GM12878 (cell line): ENCODE measurements at regions not wholly inside any gene's neighbourhood (a gene's known extent, or its start where the extent isn't known, plus 50 kb on each side); places are given as distances from the start of the nearest gene placed in this dataset.

Experiments
- ATAC-seq: fragments of 200-7000 bp; cut with Tn5 transposase; 3 replicates; pipeline ENCODE4 v1.9.1; 2020; ENCODE audit warnings: mild to moderate bottlenecking, moderate library complexity
- BruUV-seq: library from RNA; stranded (reverse); fragments of 400-500 nt; replicated peaks from 2 replicates; lab custom pipeline; 2021; lab: Mats Ljungman, UMichigan
- CTCF ChIA-PET: fragments of 300-600 bp; sonication (Branson Sonifier 250); formaldehyde crosslinking; extraction: SDS; loops from one replicate; lab custom pipeline; 2021; ENCODE audit warnings: inconsistent platforms; lab: Yijun Ruan, JAX
- POLR2A ChIA-PET: fragments of 350-600 bp; formaldehyde crosslinking; extraction: SDS; loops from one replicate; lab custom pipeline; 2021; ENCODE audit warnings: inconsistent platforms; lab: Charles Lee
- RAD21 ChIA-PET: fragments of 300-600 bp; sonication (Branson Sonifier 250); formaldehyde crosslinking; loops from one replicate; lab custom pipeline; 2023; ENCODE audit warnings: antibody characterized with exemption; ENCODE audit not compliant: unreplicated experiment; lab: Charles Lee
- SMC1A ChIA-PET: fragments of 300-600 bp; sonication (Branson Sonifier 250); formaldehyde crosslinking; loops from one replicate; lab custom pipeline; 2023; ENCODE audit not compliant: unreplicated experiment, uncharacterized antibody; lab: Charles Lee
- DNase-seq: peaks from one replicate; pipeline ENCODE4 v3.0.0-alpha.2; 2011; ENCODE audit warnings: low read depth, low spot score
- FAIRE-seq: peaks from 3 replicates; lab custom pipeline; 2011; peaks lifted over from hg19 to GRCh38; lab: Jason Lieb, UNC
- H2AFZ ChIP-seq: 2 replicates; pipeline ENCODE4 v1.6.0; 2011; ENCODE audit warnings: low read depth, low read length, control low read depth; ENCODE audit not compliant: control insufficient read depth
- H3K27ac ChIP-seq: 2 replicates; pipeline ENCODE4 v1.5.1; 2011; ENCODE audit warnings: control low read depth; ENCODE audit not compliant: control insufficient read depth, insufficient read depth
- H3K27me3 ChIP-seq, 2 experiments: replicated peaks in 1 of 2; 2 replicates each; pipeline versions ENCODE4 v1.6.0 to v1.6.1; 2011; ENCODE audit warnings: low read length in 1 of 2; ENCODE audit not compliant: control insufficient read depth in 2 of 2, insufficient read depth in 2 of 2
- H3K36me3 ChIP-seq, 2 experiments: 2 replicates each; pipeline ENCODE4 v1.5.1; 2011; ENCODE audit warnings: low read length in 1 of 2; ENCODE audit not compliant: control insufficient read depth in 2 of 2, insufficient read depth in 2 of 2
- H3K4me1 ChIP-seq: 2 replicates; pipeline ENCODE4 v1.6.1; 2011; ENCODE audit warnings: mild to moderate bottlenecking, low read length, moderate library complexity, mixed read lengths; ENCODE audit not compliant: control insufficient read depth, insufficient read depth
- H3K4me2 ChIP-seq: 2 replicates; pipeline ENCODE4 v1.6.0; 2011; ENCODE audit warnings: control low read depth; ENCODE audit not compliant: control insufficient read depth, insufficient read depth
- H3K4me3 ChIP-seq: fragments of 200-600 bp; sonication (generic); 2 replicates; pipeline ENCODE4 v1.5.1; 2016
- H3K79me2 ChIP-seq: 2 replicates; pipeline ENCODE4 v1.6.0; 2011; ENCODE audit warnings: low read length; ENCODE audit not compliant: control insufficient read depth, insufficient read depth
- H3K9ac ChIP-seq: 2 replicates; pipeline ENCODE4 v1.8.0; 2011; ENCODE audit warnings: low read length, control low read depth, mixed read lengths; ENCODE audit not compliant: control insufficient read depth, insufficient read depth
- H3K9me3 ChIP-seq: replicated peaks from 3 replicates; pipeline ENCODE4 v1.5.1; 2011; ENCODE audit warnings: mild to moderate bottlenecking, low read length; ENCODE audit not compliant: control insufficient read depth, insufficient read depth
- H4K20me1 ChIP-seq: 2 replicates; pipeline ENCODE4 v1.6.0; 2011; ENCODE audit not compliant: control insufficient read depth, insufficient read depth
- EZH2 ChIP-seq: IDR thresholded peaks from 2 replicates; pipeline ENCODE4 v1.6.1; 2012; ENCODE audit warnings: low read depth, mild to moderate bottlenecking, control low read depth, inconsistent platforms, low read length, borderline replicate concordance; ENCODE audit not compliant: control insufficient read depth
- FOS ChIP-seq: IDR thresholded peaks from 3 replicates; pipeline ENCODE4 v1.6.1; 2011; ENCODE audit warnings: borderline replicate concordance; ENCODE audit not compliant: insufficient read length; ENCODE audit errors: extremely low read depth
- SP1 ChIP-seq: IDR thresholded peaks from one replicate; pipeline ENCODE4 v1.6.1; 2011; ENCODE audit warnings: low read depth, low read length
- SUZ12 ChIP-seq: fragments of 200-600 bp; sonication (generic); IDR thresholded peaks from one replicate; pipeline ENCODE4 v1.6.1; 2018; ENCODE audit warnings: antibody characterized with exemption, mild to moderate bottlenecking; ENCODE audit not compliant: unreplicated experiment
- WGBS: methylation state at CpG from one replicate; pipeline ENCODE4 v1.1.6; 2016; ENCODE audit warnings: low lambda C conversion rate; ENCODE audit not compliant: insufficient replicate concordance, insufficient coverage; ENCODE audit errors: missing lambda C conversion rate; 5-methylcytosine and 5-hydroxymethylcytosine counted together
- in situ Hi-C: fragments of 300-500 bp; cut with MboI; formaldehyde crosslinking; loops from 9 replicates; pipeline ENCODE4 v1.14.3; 2018; ENCODE audit warnings: mixed read lengths
- intact Hi-C: fragments of 100-400 bp; cut with micrococcal nuclease; formaldehyde crosslinking; loops from one replicate; pipeline ENCODE4 v1.14.2; 2022; ENCODE audit not compliant: unreplicated experiment
- TF ChIP-seq, protein P1 (sequence below): fragments of 450-650 bp; formaldehyde crosslinking; IDR thresholded peaks from 2 replicates; pipeline ENCODE4 v1.4.0; 2020; ENCODE audit warnings: mild to moderate bottlenecking, moderate library complexity
- TF ChIP-seq, protein P2 (sequence below): IDR thresholded peaks from 2 replicates; pipeline ENCODE4 v1.6.1; 2011; ENCODE audit warnings: borderline replicate concordance, low read depth, mild to moderate bottlenecking, moderate library complexity, low read length; ENCODE audit not compliant: insufficient read depth, poor library complexity, severe bottlenecking
- TF ChIP-seq, protein P3 (sequence below): fragments of 450-650 bp; IDR thresholded peaks from 2 replicates; pipeline ENCODE4 v1.6.1; 2017; ENCODE audit warnings: mild to moderate bottlenecking, low read depth, inconsistent platforms; ENCODE audit not compliant: poor library complexity, severe bottlenecking

DNA sequence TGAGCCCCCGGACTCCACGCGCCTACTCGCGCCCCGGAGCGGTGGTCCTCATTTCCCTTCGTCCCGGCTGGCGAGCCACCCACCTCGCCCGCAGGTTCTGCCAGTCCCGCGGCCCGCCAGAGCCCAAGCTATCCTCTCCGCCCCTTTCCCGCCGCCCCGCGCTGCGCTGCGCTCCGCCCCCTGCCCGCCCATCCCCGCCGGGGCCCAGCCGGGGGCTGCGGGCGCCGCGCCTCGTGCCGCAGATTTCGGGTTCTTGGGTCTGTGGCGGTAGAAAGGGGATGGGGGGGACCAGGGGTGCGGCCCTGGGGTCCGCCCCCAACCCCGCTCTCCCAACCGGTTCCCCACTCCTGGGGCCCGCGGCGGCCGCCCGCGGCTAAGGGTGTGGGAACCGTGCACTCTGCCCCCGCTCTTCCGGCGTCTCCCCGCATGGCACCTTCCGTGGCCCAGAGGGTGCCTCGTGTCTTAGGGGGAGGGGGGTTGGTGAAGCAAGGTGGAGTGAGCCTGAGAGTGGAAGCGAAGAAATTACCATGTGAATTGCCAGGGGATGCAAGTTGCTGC lies 650.8 kb upstream of the DIPK2B start:
- ChIA-PET POLR2A (no interaction called here), CTCF (no interaction called here), SMC1A (no interaction called here), RAD21 (no interaction called here)
- Histone ChIP-seq H3K4me2 (peak overlapping the region; percentile 26; the same call in 1 of the 2 replicates), H3K27ac (no peak overlapping the region), H3K36me3 (no peaks in the 10 kb centered on the region), H4K20me1 (no peaks in the 10 kb centered on the region), H3K9ac (no peak overlapping the region), H3K4me3 (no peak overlapping the region; the same call in 1 of the 2 replicates), H3K4me1 (no peaks in the 10 kb centered on the region), H3K79me2 (no peaks in the 10 kb centered on the region), H3K27me3 (peaks cover 1 to 6% of the 10 kb centered on the region in 2 experiments; a peak in 2 of 4 replicates), H3K9me3 (no peaks in the 10 kb centered on the region), H2AFZ (no peak overlapping the region)
- BruUV-seq = no TSS peak
- in situ Hi-C loops = no loop called here
- no peak for DNase-seq
- WGBS = 64% methylated on average over 11 of the region's 53 CpGs
- no peak for FAIRE-seq
- peak; percentile 62 for ATAC-seq
- intact Hi-C loops = no loop called here
- TF ChIP-seq, protein P1, sequence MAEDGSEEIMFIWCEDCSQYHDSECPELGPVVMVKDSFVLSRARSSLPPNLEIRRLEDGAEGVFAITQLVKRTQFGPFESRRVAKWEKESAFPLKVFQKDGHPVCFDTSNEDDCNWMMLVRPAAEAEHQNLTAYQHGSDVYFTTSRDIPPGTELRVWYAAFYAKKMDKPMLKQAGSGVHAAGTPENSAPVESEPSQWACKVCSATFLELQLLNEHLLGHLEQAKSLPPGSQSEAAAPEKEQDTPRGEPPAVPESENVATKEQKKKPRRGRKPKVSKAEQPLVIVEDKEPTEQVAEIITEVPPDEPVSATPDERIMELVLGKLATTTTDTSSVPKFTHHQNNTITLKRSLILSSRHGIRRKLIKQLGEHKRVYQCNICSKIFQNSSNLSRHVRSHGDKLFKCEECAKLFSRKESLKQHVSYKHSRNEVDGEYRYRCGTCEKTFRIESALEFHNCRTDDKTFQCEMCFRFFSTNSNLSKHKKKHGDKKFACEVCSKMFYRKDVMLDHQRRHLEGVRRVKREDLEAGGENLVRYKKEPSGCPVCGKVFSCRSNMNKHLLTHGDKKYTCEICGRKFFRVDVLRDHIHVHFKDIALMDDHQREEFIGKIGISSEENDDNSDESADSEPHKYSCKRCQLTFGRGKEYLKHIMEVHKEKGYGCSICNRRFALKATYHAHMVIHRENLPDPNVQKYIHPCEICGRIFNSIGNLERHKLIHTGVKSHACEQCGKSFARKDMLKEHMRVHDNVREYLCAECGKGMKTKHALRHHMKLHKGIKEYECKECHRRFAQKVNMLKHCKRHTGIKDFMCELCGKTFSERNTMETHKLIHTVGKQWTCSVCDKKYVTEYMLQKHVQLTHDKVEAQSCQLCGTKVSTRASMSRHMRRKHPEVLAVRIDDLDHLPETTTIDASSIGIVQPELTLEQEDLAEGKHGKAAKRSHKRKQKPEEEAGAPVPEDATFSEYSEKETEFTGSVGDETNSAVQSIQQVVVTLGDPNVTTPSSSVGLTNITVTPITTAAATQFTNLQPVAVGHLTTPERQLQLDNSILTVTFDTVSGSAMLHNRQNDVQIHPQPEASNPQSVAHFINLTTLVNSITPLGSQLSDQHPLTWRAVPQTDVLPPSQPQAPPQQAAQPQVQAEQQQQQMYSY = no peak

DNA sequence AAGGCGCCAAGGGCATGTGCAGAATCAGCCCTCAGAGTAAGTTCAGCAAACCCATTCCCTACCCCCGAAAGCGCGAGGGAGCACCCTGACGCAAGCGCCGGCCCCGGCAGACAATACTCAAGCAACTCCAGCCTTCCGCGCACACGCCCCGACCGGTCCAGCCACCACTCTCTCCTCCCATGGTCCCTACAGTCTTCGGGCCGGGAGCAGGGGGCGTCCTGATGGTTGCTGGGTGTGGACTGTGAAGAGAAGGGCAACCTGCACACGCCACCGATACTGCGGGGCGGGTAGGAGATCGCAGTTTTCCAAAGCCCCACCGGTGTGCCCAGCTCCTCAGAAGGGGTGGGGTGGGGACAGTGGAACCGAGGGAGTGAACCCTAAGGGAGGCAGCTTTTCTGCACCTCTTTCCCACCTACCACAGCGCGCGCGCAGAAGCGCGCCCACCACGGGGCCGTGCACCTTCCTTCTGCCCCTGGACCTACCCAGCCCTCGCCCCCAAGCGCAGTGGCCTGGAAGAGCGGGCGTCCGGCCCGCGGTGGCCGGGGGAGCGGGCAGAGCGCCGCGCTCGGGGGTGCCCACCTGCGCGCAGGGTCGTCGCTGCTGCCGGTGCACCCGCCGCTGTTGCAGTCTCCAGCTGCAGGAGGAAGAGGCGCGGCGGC lies 650.2 kb upstream of the DIPK2B start:
- WGBS = 36% methylated on average over 44 of the region's 54 CpGs
- H3K79me2 ChIP-seq = no peaks in the 10 kb centered on the region
- RAD21 ChIA-PET = no interaction called here
- POLR2A ChIA-PET = no interaction called here
- BruUV-seq = no TSS peak
- intact Hi-C loops = no loop called here
- CTCF ChIA-PET = no interaction called here
- no peak overlapping the region for H2AFZ ChIP-seq
- no peak overlapping the region for H3K27ac ChIP-seq
- DNase-seq (no peak), FAIRE-seq (no peak), ATAC-seq (peak; percentile 57)
- H3K4me2 ChIP-seq = peak overlapping the region; percentile 26; the same call in 1 of the 2 replicates
- H3K4me1 ChIP-seq = no peaks in the 10 kb centered on the region
- no peak overlapping the region for H3K9ac ChIP-seq
- SMC1A ChIA-PET = no interaction called here
- no peaks in the 10 kb centered on the region for H3K36me3 ChIP-seq
- no peaks in the 10 kb centered on the region for H3K9me3 ChIP-seq
- H3K27me3 ChIP-seq = peaks cover 1 to 7% of the 10 kb centered on the region in 2 experiments; a peak in 2 of 4 replicates
- H4K20me1 ChIP-seq = no peaks in the 10 kb centered on the region
- in situ Hi-C loops = no loop called here
- H3K4me3 ChIP-seq = no peak overlapping the region
- TF ChIP-seq EZH2 (no peak), SUZ12 (peak; percentile 52), FOS (no peak), SP1 (no peak)
- TF ChIP-seq, protein P2, sequence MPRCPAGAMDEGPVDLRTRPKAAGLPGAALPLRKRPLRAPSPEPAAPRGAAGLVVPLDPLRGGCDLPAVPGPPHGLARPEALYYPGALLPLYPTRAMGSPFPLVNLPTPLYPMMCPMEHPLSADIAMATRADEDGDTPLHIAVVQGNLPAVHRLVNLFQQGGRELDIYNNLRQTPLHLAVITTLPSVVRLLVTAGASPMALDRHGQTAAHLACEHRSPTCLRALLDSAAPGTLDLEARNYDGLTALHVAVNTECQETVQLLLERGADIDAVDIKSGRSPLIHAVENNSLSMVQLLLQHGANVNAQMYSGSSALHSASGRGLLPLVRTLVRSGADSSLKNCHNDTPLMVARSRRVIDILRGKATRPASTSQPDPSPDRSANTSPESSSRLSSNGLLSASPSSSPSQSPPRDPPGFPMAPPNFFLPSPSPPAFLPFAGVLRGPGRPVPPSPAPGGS = no peak
- TF ChIP-seq, protein P3, sequence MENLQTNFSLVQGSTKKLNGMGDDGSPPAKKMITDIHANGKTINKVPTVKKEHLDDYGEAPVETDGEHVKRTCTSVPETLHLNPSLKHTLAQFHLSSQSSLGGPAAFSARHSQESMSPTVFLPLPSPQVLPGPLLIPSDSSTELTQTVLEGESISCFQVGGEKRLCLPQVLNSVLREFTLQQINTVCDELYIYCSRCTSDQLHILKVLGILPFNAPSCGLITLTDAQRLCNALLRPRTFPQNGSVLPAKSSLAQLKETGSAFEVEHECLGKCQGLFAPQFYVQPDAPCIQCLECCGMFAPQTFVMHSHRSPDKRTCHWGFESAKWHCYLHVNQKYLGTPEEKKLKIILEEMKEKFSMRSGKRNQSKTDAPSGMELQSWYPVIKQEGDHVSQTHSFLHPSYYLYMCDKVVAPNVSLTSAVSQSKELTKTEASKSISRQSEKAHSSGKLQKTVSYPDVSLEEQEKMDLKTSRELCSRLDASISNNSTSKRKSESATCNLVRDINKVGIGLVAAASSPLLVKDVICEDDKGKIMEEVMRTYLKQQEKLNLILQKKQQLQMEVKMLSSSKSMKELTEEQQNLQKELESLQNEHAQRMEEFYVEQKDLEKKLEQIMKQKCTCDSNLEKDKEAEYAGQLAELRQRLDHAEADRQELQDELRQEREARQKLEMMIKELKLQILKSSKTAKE = no peak
